BLaER1 (cell line): ENCODE measurements at regions not wholly inside any gene's neighbourhood (a gene's known extent, or its start where the extent isn't known, plus 50 kb on each side); places are given as distances from the start of the nearest gene placed in this dataset.

Experiments used
- H3K27ac ChIP-seq: shearing (Covaris generic); formaldehyde crosslinking; 2 replicates; pipeline ENCODE4 v1.8.1; 2022
- H3K27me3 ChIP-seq: shearing (Covaris generic); formaldehyde crosslinking; 2 replicates; pipeline ENCODE4 v1.8.1; 2022
- H3K36me3 ChIP-seq: shearing (Covaris generic); formaldehyde crosslinking; 2 replicates; pipeline ENCODE4 v1.8.1; 2022
- H3K4me1 ChIP-seq: shearing (Covaris generic); formaldehyde crosslinking; 2 replicates; pipeline ENCODE4 v1.8.1; 2022
- H3K4me2 ChIP-seq: shearing (Covaris generic); formaldehyde crosslinking; 2 replicates; pipeline ENCODE4 v1.8.1; 2022
- H3K4me3 ChIP-seq: shearing (Covaris generic); formaldehyde crosslinking; 2 replicates; pipeline ENCODE4 v1.8.1; 2022
- H3K9ac ChIP-seq: shearing (Covaris generic); formaldehyde crosslinking; 2 replicates; pipeline ENCODE4 v1.8.1; 2022
- H3K9me3 ChIP-seq: shearing (Covaris generic); formaldehyde crosslinking; 2 replicates; pipeline ENCODE4 v1.8.1; 2022
- H4K20me1 ChIP-seq: shearing (Covaris generic); formaldehyde crosslinking; 2 replicates; pipeline ENCODE4 v1.8.1; 2022
- Cebpa-rat ChIP-seq: shearing (Covaris generic); IDR thresholded peaks from 2 replicates; pipeline ENCODE4 v1.8.1; 2022

GRCh38 chr12:118625050-118625675, 248.8 kb downstream of the SUDS3 start:
- Histone ChIP-seq H3K4me3 (no peak overlapping the region), H3K4me2 (no peak overlapping the region), H3K4me1 (no peaks in the 10 kb centered on the region), H3K9ac (no peak overlapping the region), H3K9me3 (no peaks in the 10 kb centered on the region), H3K27ac (no peak overlapping the region), H4K20me1 (no peaks in the 10 kb centered on the region), H3K27me3 (no peaks in the 10 kb centered on the region), H3K36me3 (no peaks in the 10 kb centered on the region)
- TF ChIP-seq Cebpa-rat, result no peak

- Histone ChIP-seq H3K4me2 (no peak overlapping the region), H3K27ac (no peak overlapping the region), H3K9me3 (no peaks in the 10 kb centered on the region), H3K36me3 (no peaks in the 10 kb centered on the region), H3K4me1 (no peaks in the 10 kb centered on the region), H3K4me3 (no peak overlapping the region), H3K27me3 (no peaks in the 10 kb centered on the region), H4K20me1 (no peaks in the 10 kb centered on the region), H3K9ac (no peak overlapping the region)
- TF ChIP-seq Cebpa-rat, result no peak
Observed at GRCh38 chr12:118633071-118633470, 256.7 kb downstream of the SUDS3 start.

GRCh38 chr12:118635276-118635675, 258.9 kb downstream of the SUDS3 start:
- Histone ChIP-seq H4K20me1 (no peaks in the 10 kb centered on the region), H3K4me1 (no peaks in the 10 kb centered on the region), H3K4me2 (no peak overlapping the region), H3K27me3 (no peaks in the 10 kb centered on the region), H3K4me3 (no peak overlapping the region), H3K9ac (no peak overlapping the region), H3K9me3 (no peaks in the 10 kb centered on the region), H3K36me3 (no peaks in the 10 kb centered on the region), H3K27ac (no peak overlapping the region)
- no peak for TF ChIP-seq Cebpa-rat

- Histone ChIP-seq H3K9ac (no peak overlapping the region), H3K4me1 (no peaks in the 10 kb centered on the region), H3K9me3 (no peaks in the 10 kb centered on the region), H3K4me2 (no peak overlapping the region), H3K4me3 (no peak overlapping the region), H4K20me1 (no peaks in the 10 kb centered on the region), H3K27me3 (no peaks in the 10 kb centered on the region), H3K27ac (no peak overlapping the region), H3K36me3 (no peaks in the 10 kb centered on the region)
- no peak for TF ChIP-seq Cebpa-rat
Observed at GRCh38 chr12:118637767-118638370, 261.5 kb downstream of the SUDS3 start.

GRCh38 chr12:118641249-118641648, 264.9 kb downstream of the SUDS3 start:
- no peak for TF ChIP-seq Cebpa-rat
- no peak overlapping the region for H3K9ac ChIP-seq
- no peak overlapping the region for H3K4me3 ChIP-seq
- H3K4me2 ChIP-seq, result no peak overlapping the region
- no peaks in the 10 kb centered on the region for H3K36me3 ChIP-seq
- H3K27me3 ChIP-seq, result no peaks in the 10 kb centered on the region
- H3K27ac ChIP-seq, result no peak overlapping the region
- no peaks in the 10 kb centered on the region for H3K9me3 ChIP-seq
- no peaks in the 10 kb centered on the region for H3K4me1 ChIP-seq
- H4K20me1 ChIP-seq, result no peaks in the 10 kb centered on the region

- Histone ChIP-seq H3K9ac (no peak overlapping the region), H3K4me3 (no peak overlapping the region), H3K36me3 (no peaks in the 10 kb centered on the region), H3K27ac (no peak overlapping the region), H3K9me3 (no peaks in the 10 kb centered on the region), H3K4me2 (no peak overlapping the region), H3K4me1 (no peaks in the 10 kb centered on the region), H4K20me1 (no peaks in the 10 kb centered on the region), H3K27me3 (no peaks in the 10 kb centered on the region)
- no peak for TF ChIP-seq Cebpa-rat
Observed at GRCh38 chr12:118645219-118645618, 268.9 kb downstream of the SUDS3 start.

- Histone ChIP-seq H3K9ac (no peak overlapping the region), H3K4me2 (no peak overlapping the region), H3K27me3 (no peaks in the 10 kb centered on the region), H4K20me1 (no peaks in the 10 kb centered on the region), H3K36me3 (no peaks in the 10 kb centered on the region), H3K4me3 (no peak overlapping the region), H3K27ac (no peak overlapping the region), H3K9me3 (no peaks in the 10 kb centered on the region), H3K4me1 (no peaks in the 10 kb centered on the region)
- TF ChIP-seq Cebpa-rat, result no peak
Observed at GRCh38 chr12:118649765-118650585, 273.6 kb downstream of the SUDS3 start.

GRCh38 chr12:118650586-118650960, 274.2 kb downstream of the SUDS3 start:
- H3K36me3 ChIP-seq, result no peaks in the 10 kb centered on the region
- no peak overlapping the region for H3K4me2 ChIP-seq
- TF ChIP-seq Cebpa-rat, result no peak

GRCh38 chr12:118651487-118651886, 275.1 kb downstream of the SUDS3 start:
- no peak for TF ChIP-seq Cebpa-rat
- Histone ChIP-seq H3K4me1 (no peaks in the 10 kb centered on the region), H3K36me3 (no peaks in the 10 kb centered on the region), H3K4me2 (no peak overlapping the region), H3K27me3 (no peaks in the 10 kb centered on the region), H4K20me1 (no peaks in the 10 kb centered on the region), H3K27ac (no peak overlapping the region), H3K9me3 (no peaks in the 10 kb centered on the region), H3K9ac (no peak overlapping the region), H3K4me3 (no peak overlapping the region)

More at GRCh38 chr12:118650586-118650960, 274.2 kb downstream of the SUDS3 start:
- H3K4me3 ChIP-seq, result no peak overlapping the region
- H3K9ac ChIP-seq, result no peak overlapping the region
- H4K20me1 ChIP-seq, result no peaks in the 10 kb centered on the region
- no peak overlapping the region for H3K27ac ChIP-seq
- no peaks in the 10 kb centered on the region for H3K9me3 ChIP-seq
- no peaks in the 10 kb centered on the region for H3K27me3 ChIP-seq
- H3K4me1 ChIP-seq, result no peaks in the 10 kb centered on the region

GRCh38 chr12:118655588-118655987, 279.2 kb downstream of the SUDS3 start:
- no peaks in the 10 kb centered on the region for H3K4me1 ChIP-seq

More at GRCh38 chr12:118655588-118655987, 279.2 kb downstream of the SUDS3 start:
- H3K9me3 ChIP-seq, result no peaks in the 10 kb centered on the region
- H3K27me3 ChIP-seq, result no peaks in the 10 kb centered on the region
- no peak overlapping the region for H3K4me2 ChIP-seq
- H4K20me1 ChIP-seq, result no peaks in the 10 kb centered on the region
- no peak overlapping the region for H3K4me3 ChIP-seq
- TF ChIP-seq Cebpa-rat, result no peak
- H3K36me3 ChIP-seq, result no peaks in the 10 kb centered on the region
- no peak overlapping the region for H3K27ac ChIP-seq
- no peak overlapping the region for H3K9ac ChIP-seq
